IMR-90 (cell line): ENCODE measurements at regions not wholly inside any gene's neighbourhood (a gene's known extent, or its start where the extent isn't known, plus 50 kb on each side); places are given as distances from the start of the nearest gene placed in this dataset.

Source experiments
- ATAC-seq: fragments of 200-7000 bp; cut with Tn5 transposase; 2 replicates; pipeline ENCODE4 v1.9.1; 2020; ENCODE audit warnings: low read depth, mild to moderate bottlenecking, moderate library complexity
- BruUV-seq: library from RNA; stranded (reverse); fragments of 400-500 nt; replicated peaks from 2 replicates; lab custom pipeline; 2021; lab: Mats Ljungman, UMichigan
- CTCF ChIA-PET: fragments of 300-600 bp; formaldehyde crosslinking; extraction: SDS; loops from one replicate; lab custom pipeline; 2021; ENCODE audit warnings: antibody characterized with exemption; lab: Yijun Ruan, JAX
- POLR2A ChIA-PET: fragments of 300-600 bp; sonication (Branson Sonifier 250); formaldehyde crosslinking; loops from one replicate; lab custom pipeline; 2022; ENCODE audit warnings: antibody characterized with exemption; ENCODE audit not compliant: unreplicated experiment; lab: Charles Lee
- DNase-seq: peaks from one replicate; pipeline ENCODE4 v3.0.0; 2013
- H2AFZ ChIP-seq: replicated peaks from 2 replicates; pipeline ENCODE3; 2013; ENCODE audit warnings: low read length, mild to moderate bottlenecking; ENCODE audit not compliant: poor library complexity
- H2AK5ac ChIP-seq: 2 replicates; pipeline ENCODE4 v1.6.1; 2013; ENCODE audit warnings: low read depth, low read length, inconsistent platforms
- H2AK9ac ChIP-seq: replicated peaks from 2 replicates; pipeline ENCODE3; 2013; ENCODE audit warnings: mild to moderate bottlenecking, low read depth, low read length, moderate library complexity; ENCODE audit not compliant: poor library complexity
- H2BK120ac ChIP-seq: 2 replicates; pipeline ENCODE4 v1.6.1; 2013; ENCODE audit warnings: low read depth, low read length, inconsistent platforms
- H2BK15ac ChIP-seq: 3 replicates; pipeline ENCODE4 v1.6.1; 2013; ENCODE audit warnings: low read depth, low read length, inconsistent platforms
- H2BK20ac ChIP-seq: 2 replicates; pipeline ENCODE4 v1.6.1; 2013; ENCODE audit warnings: low read depth, mild to moderate bottlenecking, inconsistent platforms, low read length, moderate library complexity
- H2BK5ac ChIP-seq: 2 replicates; pipeline ENCODE4 v1.6.1; 2013; ENCODE audit warnings: mild to moderate bottlenecking, low read depth, low read length, inconsistent platforms; ENCODE audit not compliant: poor library complexity, severe bottlenecking
- H3K14ac ChIP-seq: replicated peaks from 2 replicates; pipeline ENCODE4 v1.6.1; 2013; ENCODE audit warnings: low read depth, low read length, inconsistent platforms
- H3K18ac ChIP-seq: 2 replicates; pipeline ENCODE4 v1.6.1; 2013; ENCODE audit warnings: low read depth, low read length, control low read depth
- H3K23ac ChIP-seq: 2 replicates; pipeline ENCODE4 v1.6.1; 2013; ENCODE audit warnings: low read depth, low read length, inconsistent platforms
- H3K27ac ChIP-seq: 2 replicates; pipeline ENCODE4 v1.5.1; 2013; ENCODE audit warnings: mild to moderate bottlenecking, control low read depth, low read length; ENCODE audit not compliant: insufficient read depth
- H3K27me3 ChIP-seq: 2 replicates; pipeline ENCODE4 v1.6.1; 2013; ENCODE audit warnings: low read length; ENCODE audit not compliant: control insufficient read depth, insufficient read depth
- H3K36me3 ChIP-seq: 2 replicates; pipeline ENCODE4 v1.6.1; 2013; ENCODE audit warnings: low read length, mixed read lengths; ENCODE audit not compliant: control insufficient read depth, insufficient read depth
- H3K4ac ChIP-seq: 2 replicates; pipeline ENCODE4 v1.6.1; 2013; ENCODE audit warnings: low read depth, low read length, inconsistent platforms
- H3K4me1 ChIP-seq: 2 replicates; pipeline ENCODE4 v1.6.1; 2013; ENCODE audit warnings: low read length, mixed read lengths; ENCODE audit not compliant: control insufficient read depth, insufficient read depth
- H3K4me2 ChIP-seq: 2 replicates; pipeline ENCODE4 v1.6.1; 2013; ENCODE audit warnings: low read depth, mild to moderate bottlenecking, control low read depth, low read length, moderate library complexity
- H3K4me3 ChIP-seq: 2 replicates; pipeline ENCODE4 v1.5.1; 2013; ENCODE audit warnings: low read depth, mild to moderate bottlenecking, control low read depth, low read length, moderate library complexity; ENCODE audit not compliant: insufficient read depth
- H3K56ac ChIP-seq: 2 replicates; pipeline ENCODE4 v1.6.1; 2013; ENCODE audit warnings: low read length, inconsistent platforms; ENCODE audit not compliant: insufficient read depth; ENCODE audit errors: extremely low read depth
- H3K79me1 ChIP-seq, 2 experiments: 2 replicates each; pipeline ENCODE4 v1.6.1; 2013; ENCODE audit warnings: low read length in 2 of 2, inconsistent platforms in 1 of 2, low read depth in 1 of 2
- H3K9ac ChIP-seq: 2 replicates; pipeline ENCODE4 v1.6.1; 2013; ENCODE audit warnings: low read depth, low read length, control low read depth
- H3K9me1 ChIP-seq: 2 replicates; pipeline ENCODE4 v1.6.1; 2013; ENCODE audit warnings: low read length, inconsistent platforms; ENCODE audit not compliant: insufficient read depth
- H3K9me3 ChIP-seq: 2 replicates; pipeline ENCODE4 v1.6.1; 2013; ENCODE audit warnings: low read length; ENCODE audit not compliant: control insufficient read depth, insufficient read depth
- H4K20me1 ChIP-seq: 2 replicates; pipeline ENCODE4 v1.6.1; 2013; ENCODE audit warnings: low read length, inconsistent platforms; ENCODE audit not compliant: insufficient read depth
- H4K5ac ChIP-seq: 2 replicates; pipeline ENCODE4 v1.6.1; 2013; ENCODE audit warnings: mild to moderate bottlenecking, low read depth, low read length, control low read depth
- H4K8ac ChIP-seq, 2 experiments: 2 replicates each; pipeline ENCODE4 v1.6.1; 2013; ENCODE audit warnings: low read depth in 2 of 2, low read length in 2 of 2, control low read depth in 1 of 2, inconsistent platforms in 1 of 2
- H4K91ac ChIP-seq: 2 replicates; pipeline ENCODE4 v1.6.1; 2013; ENCODE audit warnings: low read depth, low read length, inconsistent platforms; ENCODE audit not compliant: insufficient read depth
- BHLHE40 ChIP-seq: fragments of 150-350 bp; IDR thresholded peaks from 2 replicates; pipeline ENCODE4 v1.6.1; 2016; ENCODE audit warnings: mild to moderate bottlenecking, low read depth, low read length
- CEBPB ChIP-seq: IDR thresholded peaks from 2 replicates; pipeline ENCODE4 v1.6.1; 2012; ENCODE audit warnings: low read depth, low read length, improper control_type of control experiment
- FOS ChIP-seq: fragments of 150-350 bp; IDR thresholded peaks from 2 replicates; pipeline ENCODE4 v1.6.1; 2016; ENCODE audit warnings: low read depth, low read length
- MAFK ChIP-seq: IDR thresholded peaks from 2 replicates; pipeline ENCODE4 v1.6.1; 2012; ENCODE audit warnings: low read depth, low read length, improper control_type of control experiment
- MAZ ChIP-seq: IDR thresholded peaks from 2 replicates; pipeline ENCODE4 v1.6.1; 2012; ENCODE audit warnings: low read depth, mild to moderate bottlenecking, low read length, improper control_type of control experiment, moderate library complexity, borderline replicate concordance
- MXI1 ChIP-seq: IDR thresholded peaks from 2 replicates; pipeline ENCODE4 v1.6.1; 2012; ENCODE audit warnings: low read depth, mild to moderate bottlenecking, low read length, moderate library complexity, borderline replicate concordance
- NFE2L2 ChIP-seq: fragments of 150-350 bp; IDR thresholded peaks from 2 replicates; pipeline ENCODE4 v1.6.1; 2016; ENCODE audit warnings: low read depth, mild to moderate bottlenecking, low read length
- POLR2A ChIP-seq: IDR thresholded peaks from 2 replicates; pipeline ENCODE4 v1.6.1; 2012; ENCODE audit warnings: mild to moderate bottlenecking, low read depth, low read length
- RAD21 ChIP-seq: IDR thresholded peaks from 2 replicates; pipeline ENCODE4 v1.6.1; 2012; ENCODE audit warnings: low read length, improper control_type of control experiment
- RCOR1 ChIP-seq: IDR thresholded peaks from 2 replicates; pipeline ENCODE4 v1.6.1; 2012; ENCODE audit warnings: mild to moderate bottlenecking, low read length, improper control_type of control experiment; ENCODE audit not compliant: insufficient replicate concordance
- RFX5 ChIP-seq: IDR thresholded peaks from 2 replicates; pipeline ENCODE4 v1.8.0; 2012; ENCODE audit warnings: low read depth, mild to moderate bottlenecking, low read length, moderate library complexity
- SMC3 ChIP-seq: fragments of 150-350 bp; IDR thresholded peaks from 2 replicates; pipeline ENCODE4 v1.6.1; 2016; ENCODE audit warnings: low read depth, mild to moderate bottlenecking, antibody characterized with exemption, low read length, moderate library complexity
- USF2 ChIP-seq: fragments of 150-350 bp; IDR thresholded peaks from 2 replicates; pipeline ENCODE4 v1.6.1; 2017; ENCODE audit warnings: mild to moderate bottlenecking, antibody characterized with exemption, low read length, low read depth
- WGBS, 2 experiments: methylation state at CpG; one replicate each; pipeline versions ENCODE4 v1.1.5 to v1.1.7; 2013; ENCODE audit warnings: missing lambda C conversion rate in 2 of 2; ENCODE audit not compliant: insufficient read length in 1 of 2; ENCODE audit errors: extremely low coverage in 2 of 2; 5-methylcytosine and 5-hydroxymethylcytosine counted together
- dilution Hi-C: fragments of 300-500 bp; cut with HindIII; formaldehyde crosslinking; loops from one replicate; pipeline ENCODE4 v1.14.3; 2018; ENCODE audit warnings: low sequenced_read_pairs; ENCODE audit not compliant: unreplicated experiment
- in situ Hi-C: fragments of 300-500 bp; cut with MboI; formaldehyde crosslinking; loops from 3 replicates; pipeline ENCODE4 v1.14.3; 2019; ENCODE audit warnings: low sequenced_read_pairs, inconsistent platforms, mixed read lengths
- intact Hi-C: fragments of 100-400 bp; cut with micrococcal nuclease; formaldehyde crosslinking; loops from 2 replicates; pipeline ENCODE4 v1.10.0; 2022
- TF ChIP-seq, protein P1 (sequence below): fragments of 150-350 bp; IDR thresholded peaks from 2 replicates; pipeline ENCODE4 v1.6.1; 2016; ENCODE audit warnings: low read depth, mild to moderate bottlenecking, low read length, moderate library complexity, borderline replicate concordance
- TF ChIP-seq, protein P2 (sequence below): conservative IDR thresholded peaks from 2 replicates; pipeline ENCODE4 v1.5.1; 2012; ENCODE audit warnings: mild to moderate bottlenecking, low read depth, low read length, improper control_type of control experiment

- peaks cover 5% of the 10 kb centered on the region for H3K27me3 ChIP-seq
- no peak overlapping the region for H2AK5ac ChIP-seq
- H3K4me1 ChIP-seq = no peaks in the 10 kb centered on the region
- no peak overlapping the region for H2BK20ac ChIP-seq
- no peak overlapping the region for H3K27ac ChIP-seq
- ChIA-PET POLR2A (no interaction called here), CTCF (interaction anchor here (0.6 kb wide), 1 partner anchor 1570 kb away, joined by 4 read pairs; no protein-coding TSS in a partner anchor)
- WGBS, 2 experiments = 54% methylated on average over 5 of the region's 12 CpGs; no CpG with 5 or more reads in 1 of the 2 experiments
- no peak overlapping the region for H3K9ac ChIP-seq
- H3K4ac ChIP-seq = no peak overlapping the region
- H3K4me2 ChIP-seq = no peak overlapping the region
- H2BK15ac ChIP-seq = no peak overlapping the region
- H4K20me1 ChIP-seq = no peaks in the 10 kb centered on the region
- dilution Hi-C loops (no loop called here), intact Hi-C loops (no loop called here), in situ Hi-C loops (no loop called here)
- no peak overlapping the region for H3K4me3 ChIP-seq
- H3K9me1 ChIP-seq = no peaks in the 10 kb centered on the region
- H3K36me3 ChIP-seq = no peaks in the 10 kb centered on the region
- BruUV-seq = no TSS peak
- no peak overlapping the region for H3K18ac ChIP-seq
- H2AK9ac ChIP-seq = no peak overlapping the region
- no peak overlapping the region for H2BK120ac ChIP-seq
- H2BK5ac ChIP-seq = no peak overlapping the region
- H4K5ac ChIP-seq = no peak overlapping the region
- no peaks in the 10 kb centered on the region for H3K79me1 ChIP-seq
- H3K14ac ChIP-seq = no peak overlapping the region
- no peak overlapping the region for H4K8ac ChIP-seq
- H2AFZ ChIP-seq = no peak overlapping the region
- DNase-seq (no peak), ATAC-seq (no peak)
- no peak overlapping the region for H3K23ac ChIP-seq
- H4K91ac ChIP-seq = no peak overlapping the region
- H3K56ac ChIP-seq = no peak overlapping the region
- H3K9me3 ChIP-seq = peaks cover 15% of the 10 kb centered on the region
- TF ChIP-seq RAD21 = no peak
- no peak for TF ChIP-seq BHLHE40
- TF ChIP-seq, protein P1, sequence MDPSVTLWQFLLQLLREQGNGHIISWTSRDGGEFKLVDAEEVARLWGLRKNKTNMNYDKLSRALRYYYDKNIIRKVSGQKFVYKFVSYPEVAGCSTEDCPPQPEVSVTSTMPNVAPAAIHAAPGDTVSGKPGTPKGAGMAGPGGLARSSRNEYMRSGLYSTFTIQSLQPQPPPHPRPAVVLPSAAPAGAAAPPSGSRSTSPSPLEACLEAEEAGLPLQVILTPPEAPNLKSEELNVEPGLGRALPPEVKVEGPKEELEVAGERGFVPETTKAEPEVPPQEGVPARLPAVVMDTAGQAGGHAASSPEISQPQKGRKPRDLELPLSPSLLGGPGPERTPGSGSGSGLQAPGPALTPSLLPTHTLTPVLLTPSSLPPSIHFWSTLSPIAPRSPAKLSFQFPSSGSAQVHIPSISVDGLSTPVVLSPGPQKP = no peak
- no peak for TF ChIP-seq FOS
- no peak for TF ChIP-seq RCOR1
- TF ChIP-seq POLR2A = no peak
- TF ChIP-seq, protein P2, sequence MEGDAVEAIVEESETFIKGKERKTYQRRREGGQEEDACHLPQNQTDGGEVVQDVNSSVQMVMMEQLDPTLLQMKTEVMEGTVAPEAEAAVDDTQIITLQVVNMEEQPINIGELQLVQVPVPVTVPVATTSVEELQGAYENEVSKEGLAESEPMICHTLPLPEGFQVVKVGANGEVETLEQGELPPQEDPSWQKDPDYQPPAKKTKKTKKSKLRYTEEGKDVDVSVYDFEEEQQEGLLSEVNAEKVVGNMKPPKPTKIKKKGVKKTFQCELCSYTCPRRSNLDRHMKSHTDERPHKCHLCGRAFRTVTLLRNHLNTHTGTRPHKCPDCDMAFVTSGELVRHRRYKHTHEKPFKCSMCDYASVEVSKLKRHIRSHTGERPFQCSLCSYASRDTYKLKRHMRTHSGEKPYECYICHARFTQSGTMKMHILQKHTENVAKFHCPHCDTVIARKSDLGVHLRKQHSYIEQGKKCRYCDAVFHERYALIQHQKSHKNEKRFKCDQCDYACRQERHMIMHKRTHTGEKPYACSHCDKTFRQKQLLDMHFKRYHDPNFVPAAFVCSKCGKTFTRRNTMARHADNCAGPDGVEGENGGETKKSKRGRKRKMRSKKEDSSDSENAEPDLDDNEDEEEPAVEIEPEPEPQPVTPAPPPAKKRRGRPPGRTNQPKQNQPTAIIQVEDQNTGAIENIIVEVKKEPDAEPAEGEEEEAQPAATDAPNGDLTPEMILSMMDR = no peak
- no peak for TF ChIP-seq MAZ
- no peak for TF ChIP-seq USF2
- TF ChIP-seq RFX5 = no peak
- TF ChIP-seq SMC3 = no peak
- TF ChIP-seq MAFK = no peak
- TF ChIP-seq MXI1 = no peak
- TF ChIP-seq CEBPB = no peak
- TF ChIP-seq NFE2L2 = no peak
Measured at GRCh38 chr11:62033191-62034035, 66.0 kb upstream of the FTH1 start.
